GM19351 (cell line): ENCODE measurements at regions not wholly inside any gene's neighbourhood (a gene's known extent, or its start where the extent isn't known, plus 50 kb on each side); places are given as distances from the start of the nearest gene placed in this dataset.

ENCODE experiments used
- ATAC-seq: cut with Tn5 transposase; IDR thresholded peaks from one replicate; pipeline ENCODE4 v1.9.1; 2021; ENCODE audit warnings: mild to moderate bottlenecking, moderate library complexity; ENCODE audit not compliant: unreplicated experiment

DNA sequence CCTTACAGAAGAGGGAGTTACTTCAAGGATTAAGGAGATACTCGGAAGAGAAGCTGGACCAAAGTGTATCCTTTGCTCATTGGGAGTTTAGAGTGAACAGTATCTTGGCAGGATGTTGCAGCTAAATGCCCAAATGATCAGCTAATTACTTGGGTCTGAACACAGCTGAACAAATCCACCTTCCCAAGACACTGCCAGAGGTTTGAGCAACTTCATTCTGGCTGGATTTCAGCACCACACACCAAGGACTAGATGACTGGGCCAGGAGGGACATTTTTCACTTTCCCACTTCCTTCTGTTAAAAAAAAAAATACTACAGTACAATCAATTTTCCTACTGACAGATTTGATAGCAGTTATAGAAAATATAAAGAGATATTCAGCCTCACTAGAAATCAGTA is 324.6 kb downstream of the MID1IP1 start:
- no peak for ATAC-seq

DNA sequence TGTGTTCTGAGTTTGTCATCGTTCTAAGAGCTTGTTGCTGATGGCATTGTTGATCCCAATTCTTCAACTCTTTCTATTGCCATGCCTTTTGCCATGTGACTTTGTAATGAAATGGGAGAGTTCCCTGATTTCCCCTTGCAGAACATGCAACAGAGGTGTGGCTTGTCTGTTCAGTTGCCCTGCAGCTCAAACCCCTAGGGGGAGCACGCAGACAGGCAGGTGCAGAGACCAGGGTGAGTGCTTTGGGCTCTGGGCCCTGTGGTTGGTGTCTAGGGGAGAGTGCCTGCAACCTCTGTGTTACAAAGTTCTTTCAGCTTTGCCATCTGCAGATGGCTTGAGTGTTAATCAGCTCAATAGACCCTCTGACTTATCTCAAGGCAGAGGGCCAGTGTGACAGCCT is 332.7 kb downstream of the MID1IP1 start:
- peak; percentile 85 for ATAC-seq

- ATAC-seq, result no peak
Observed at GRCh38 chrX:39137363-39137954, 336.2 kb downstream of the MID1IP1 start.

GRCh38 chrX:39140581-39140980 is 339.3 kb downstream of the MID1IP1 start:
- no peak for ATAC-seq

GRCh38 chrX:39144323-39144722 is 343.1 kb downstream of the MID1IP1 start:
- peak; percentile 69 for ATAC-seq

DNA sequence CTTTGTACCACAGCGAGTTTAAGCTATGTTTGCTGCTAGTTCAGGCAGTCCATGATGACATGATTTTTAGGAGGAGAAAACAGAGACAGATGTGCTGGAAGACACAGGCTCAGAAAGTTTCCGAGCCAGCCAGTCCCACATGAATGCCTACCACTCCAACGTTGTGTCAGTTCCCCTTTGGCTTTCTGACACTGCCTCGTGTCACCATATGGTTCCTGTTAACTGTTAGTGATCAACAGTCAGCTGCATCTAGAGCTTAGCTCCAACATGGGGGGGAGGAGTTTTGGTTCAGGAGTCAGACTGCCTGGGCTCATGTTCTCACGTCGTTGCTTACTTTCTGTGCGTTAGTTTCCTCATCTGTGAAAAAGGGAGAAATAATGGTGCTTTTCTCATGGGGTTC is 343.7 kb downstream of the MID1IP1 start:
- peak; percentile 64 for ATAC-seq

- no peak for ATAC-seq
Observed at GRCh38 chrX:39145859-39146258, 344.6 kb downstream of the MID1IP1 start.

DNA sequence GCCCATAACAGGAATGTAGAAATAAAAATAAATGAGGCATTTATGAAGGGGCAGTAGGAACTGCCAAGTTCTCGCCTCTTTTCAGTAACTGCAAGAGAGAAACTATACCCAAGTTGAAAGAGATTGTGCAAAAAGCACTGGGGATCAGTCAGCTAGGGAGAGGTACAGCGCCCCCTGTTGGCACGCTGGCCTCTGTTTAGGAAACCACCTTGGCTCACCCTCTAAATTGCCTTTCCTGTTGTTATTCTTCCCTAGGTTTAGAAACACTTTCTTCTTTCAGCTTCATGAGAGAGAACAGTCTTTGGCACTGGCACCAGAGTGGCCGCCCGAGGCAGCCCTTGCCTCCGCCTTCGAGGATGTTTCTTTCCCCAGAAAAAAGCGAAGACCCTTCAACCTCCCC is 348.5 kb downstream of the MID1IP1 start:
- peak; percentile 42 for ATAC-seq

DNA sequence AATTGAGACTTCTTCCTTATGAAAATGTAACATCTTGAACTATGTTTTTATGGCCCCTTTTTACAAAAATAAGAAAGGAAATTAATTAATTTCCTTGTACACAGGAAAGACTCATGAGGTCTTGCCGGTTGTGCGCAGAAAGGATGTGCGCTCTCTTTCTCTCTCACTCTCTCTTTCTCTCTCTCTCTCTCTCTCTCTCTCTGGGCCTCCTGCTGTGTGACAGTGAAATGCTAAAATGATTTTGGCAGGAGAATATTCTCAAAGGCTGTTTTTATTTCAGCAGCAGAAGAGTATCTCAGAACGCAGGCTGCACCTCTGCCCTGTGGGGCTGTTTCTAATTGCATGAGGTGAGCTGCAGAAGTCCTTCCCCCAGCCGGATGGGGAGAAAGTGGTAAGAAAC is 349.0 kb downstream of the MID1IP1 start:
- no peak for ATAC-seq

GRCh38 chrX:39150621-39151020 is 349.4 kb downstream of the MID1IP1 start:
- ATAC-seq, result no peak

DNA sequence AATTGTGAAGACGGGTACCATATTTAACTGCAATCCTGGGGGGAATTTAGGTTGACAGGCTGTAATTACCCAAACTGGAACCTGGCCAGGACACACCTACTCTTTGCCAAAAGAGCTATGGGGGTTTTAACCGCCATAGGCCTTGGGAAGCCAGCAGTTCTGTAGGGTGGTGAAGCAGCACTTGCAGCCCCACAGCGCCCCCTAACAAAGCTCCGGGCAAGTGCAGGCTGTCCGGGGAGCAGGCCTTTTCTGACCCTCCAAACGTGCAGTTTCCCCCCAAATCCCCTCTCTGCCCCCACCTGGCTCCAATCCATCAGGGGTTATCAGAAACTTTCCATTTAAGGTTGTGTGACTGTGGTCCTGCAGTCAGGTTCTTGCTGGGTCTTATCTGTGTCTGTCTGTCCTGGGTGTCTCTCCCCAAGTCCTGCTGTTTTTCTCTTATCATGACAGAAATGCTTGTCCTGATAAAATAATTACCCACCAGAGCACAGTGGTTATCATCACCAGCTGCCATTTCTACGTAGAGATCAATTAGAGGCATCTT is 350.9 kb downstream of the MID1IP1 start:
- ATAC-seq, result no peak

DNA sequence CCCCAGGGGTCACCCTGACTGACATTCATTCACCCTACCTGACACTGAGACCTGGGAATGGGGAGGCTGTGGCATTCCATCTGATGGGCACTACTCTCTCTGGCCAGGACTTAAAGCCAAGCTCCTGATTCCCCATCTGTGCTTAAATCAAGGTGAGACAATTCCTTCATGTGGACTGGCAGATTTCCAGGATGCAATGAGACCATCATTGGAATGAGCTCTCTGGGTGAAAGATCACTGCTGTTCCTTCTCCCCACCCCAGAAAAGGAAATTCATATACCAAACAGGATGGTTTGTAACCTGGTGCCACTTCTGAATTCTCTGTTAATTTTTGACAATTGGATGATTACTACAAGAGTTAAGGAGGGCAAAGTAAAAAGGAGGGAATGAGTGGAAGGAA is 354.8 kb downstream of the MID1IP1 start:
- ATAC-seq, result no peak

DNA sequence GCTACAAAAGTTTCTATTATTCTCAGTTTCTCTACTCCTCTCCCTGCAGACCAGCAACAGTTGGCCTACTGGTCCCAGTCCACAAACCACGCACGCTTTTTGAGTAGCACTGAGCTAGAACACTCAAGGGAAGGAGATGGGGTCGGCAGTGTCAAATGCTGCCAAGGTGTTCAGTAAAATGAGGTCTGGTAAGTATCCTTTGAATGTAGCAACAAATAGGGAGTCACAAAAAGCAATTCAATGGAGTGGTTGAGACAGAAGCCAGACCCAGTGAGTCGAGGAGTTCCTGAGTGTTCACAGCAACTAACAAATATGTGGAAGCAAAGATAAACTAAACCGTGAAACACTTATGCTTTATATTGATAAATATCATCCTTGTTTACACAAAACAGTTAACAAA is 355.7 kb downstream of the MID1IP1 start:
- no peak for ATAC-seq

GRCh38 chrX:39157796-39158195 is 356.5 kb downstream of the MID1IP1 start:
- no peak for ATAC-seq

DNA sequence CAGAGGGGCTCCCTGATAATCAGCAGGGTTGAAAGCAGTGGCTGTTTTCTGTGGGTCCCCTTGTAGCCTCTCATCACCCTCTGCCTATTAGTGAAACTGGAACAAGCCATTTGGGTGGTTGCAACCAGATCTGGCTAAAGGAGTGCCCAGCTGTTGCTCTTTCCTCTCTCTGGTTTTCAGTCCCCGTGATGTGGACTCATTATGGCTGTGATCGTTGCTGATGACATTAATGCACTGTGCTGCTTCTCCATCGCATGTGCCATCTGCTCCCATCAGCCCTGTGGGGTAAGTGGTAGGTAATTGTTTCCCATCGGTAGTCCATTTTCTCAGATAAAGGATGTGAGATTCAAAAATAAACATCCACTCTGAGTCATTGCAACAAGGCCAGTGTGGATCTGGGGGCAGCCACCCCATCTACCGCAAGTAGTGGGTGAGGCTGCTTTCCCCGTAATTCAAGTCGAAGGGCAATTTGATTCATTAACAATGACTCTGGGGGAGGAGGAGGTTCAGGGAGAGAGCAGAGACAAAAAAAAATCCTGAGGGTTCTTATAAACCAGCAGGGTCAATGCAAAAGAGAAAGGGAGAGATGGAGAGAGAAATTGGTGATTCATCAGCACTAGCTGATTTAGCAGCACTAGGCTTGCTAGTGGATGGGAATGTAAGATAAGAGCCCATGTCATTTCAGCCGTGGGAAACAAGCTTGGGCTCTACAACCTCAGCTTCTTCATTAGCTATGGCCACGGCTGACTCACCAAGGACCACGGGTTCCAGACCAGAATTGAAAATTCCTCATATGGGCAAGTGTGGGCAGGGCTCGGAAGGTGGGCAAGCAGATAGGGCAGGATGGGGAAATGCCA is 357.8 kb downstream of the MID1IP1 start:
- peak; percentile 67 for ATAC-seq

DNA sequence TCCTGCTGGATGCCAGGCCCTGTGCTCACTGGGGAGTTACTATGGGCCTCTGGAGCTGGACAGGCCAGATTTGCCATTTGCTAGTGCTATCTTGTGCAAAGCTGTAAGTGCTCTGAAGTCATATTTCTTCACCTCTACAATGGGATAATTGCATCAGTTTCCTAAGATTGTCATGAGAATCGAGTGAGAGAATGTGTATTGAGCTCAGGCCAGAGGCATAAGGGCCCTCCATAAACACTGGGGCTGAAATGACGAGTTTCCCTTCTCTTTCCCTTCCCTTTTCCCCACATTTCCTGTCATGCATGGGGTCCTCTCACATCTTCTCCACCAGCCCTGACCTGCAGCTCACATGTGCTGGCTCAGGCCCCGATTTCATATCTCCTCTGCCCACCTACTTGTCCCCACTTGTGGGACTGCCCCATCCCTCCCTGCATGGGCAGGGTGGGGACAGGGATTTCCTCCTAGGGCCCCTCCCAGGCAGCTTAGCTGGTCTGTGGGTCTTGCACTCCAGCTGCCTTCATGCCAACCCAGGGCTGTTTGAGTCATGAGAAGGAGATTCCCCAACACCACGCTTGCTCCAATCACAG is 358.8 kb downstream of the MID1IP1 start:
- no peak for ATAC-seq

- no peak for ATAC-seq
Observed at GRCh38 chrX:39161611-39162255, 360.5 kb downstream of the MID1IP1 start.

- ATAC-seq, result no peak
Observed at GRCh38 chrX:39162322-39162735, 361.1 kb downstream of the MID1IP1 start.

DNA sequence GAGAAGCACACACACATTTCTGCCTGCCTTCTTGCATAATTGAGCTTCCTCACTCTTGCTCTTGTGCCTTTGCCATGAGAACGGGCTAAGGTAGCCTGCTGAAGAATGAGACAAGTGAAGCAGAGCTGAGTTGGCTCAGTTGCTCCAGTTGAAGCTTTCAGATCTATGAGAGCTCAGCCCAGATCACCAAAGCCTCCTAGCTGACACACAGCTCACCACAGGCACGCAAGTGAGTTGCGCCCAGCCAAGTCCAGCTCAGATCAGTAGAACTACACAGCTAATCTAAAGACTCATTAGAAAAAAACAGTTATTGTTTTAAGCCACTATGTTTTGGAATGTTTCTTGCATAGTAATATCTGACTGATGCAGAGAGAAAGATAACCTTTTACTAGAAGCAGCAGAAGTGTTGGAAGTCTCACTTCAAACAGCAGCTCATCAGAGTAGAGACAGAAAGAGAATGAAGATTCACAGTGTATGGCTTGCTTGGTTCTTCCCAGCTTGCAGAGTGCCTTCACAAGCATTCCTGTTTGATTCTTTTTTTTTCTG is 362.4 kb downstream of the MID1IP1 start:
- ATAC-seq, result no peak

- no peak for ATAC-seq
Observed at GRCh38 chrX:39164212-39164611, 363.0 kb downstream of the MID1IP1 start.

- ATAC-seq, result no peak
Observed at GRCh38 chrX:39165185-39165584, 363.9 kb downstream of the MID1IP1 start.
